Inflammatory macrophage treated with lipopolysaccharide for 4 hours (primary cell): ENCODE measurements at regions not wholly inside any gene's neighbourhood (a gene's known extent, or its start where the extent isn't known, plus 50 kb on each side); places are given as distances from the start of the nearest gene placed in this dataset.
A peak's percentile ranks its signal among the peaks of the same experiment; 100 is the strongest.

ENCODE experiments used
- DNase-seq: peaks from one replicate; pipeline ENCODE4 v3.0.0-alpha.2; 2020

DNA sequence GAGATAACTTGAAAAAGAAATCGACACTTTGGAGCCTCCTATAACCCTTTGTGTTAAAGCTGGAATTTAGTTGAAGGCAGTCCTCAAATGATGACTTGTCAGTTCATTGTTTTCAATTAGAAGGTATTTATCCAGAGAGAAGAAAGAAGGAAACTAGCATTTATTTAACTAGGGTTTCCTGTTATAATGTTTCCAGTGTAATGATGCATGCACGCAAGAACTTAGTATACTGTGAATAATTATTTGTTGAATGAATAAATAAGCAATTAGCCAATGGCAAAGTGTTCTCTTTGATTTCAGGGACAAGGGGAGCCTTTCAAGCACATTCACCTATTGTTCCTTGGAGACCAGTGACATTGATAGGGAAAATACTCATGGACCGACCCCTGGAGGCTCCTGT, 307.4 kb downstream of the KLF5 start:
- DNase-seq, result no peak

DNA sequence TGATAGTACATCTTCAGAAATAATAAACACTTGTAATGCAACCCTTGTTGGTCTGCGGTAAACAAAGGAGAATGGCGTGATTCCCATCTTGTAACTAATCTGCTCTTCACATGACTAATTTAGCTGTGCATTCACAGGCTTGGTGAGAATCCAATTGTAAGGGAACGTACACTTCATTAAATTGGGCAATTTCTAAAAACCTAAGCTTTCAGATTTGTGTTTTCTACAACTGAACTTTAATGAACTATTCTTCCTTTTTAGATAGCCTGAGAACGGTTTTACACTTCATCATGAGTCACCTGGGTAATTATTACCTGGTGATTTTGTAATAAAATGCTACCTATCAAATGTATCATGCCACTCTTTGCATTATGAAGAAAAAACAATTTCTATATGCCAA, 306.9 kb downstream of the KLF5 start:
- DNase-seq, result no peak

DNA sequence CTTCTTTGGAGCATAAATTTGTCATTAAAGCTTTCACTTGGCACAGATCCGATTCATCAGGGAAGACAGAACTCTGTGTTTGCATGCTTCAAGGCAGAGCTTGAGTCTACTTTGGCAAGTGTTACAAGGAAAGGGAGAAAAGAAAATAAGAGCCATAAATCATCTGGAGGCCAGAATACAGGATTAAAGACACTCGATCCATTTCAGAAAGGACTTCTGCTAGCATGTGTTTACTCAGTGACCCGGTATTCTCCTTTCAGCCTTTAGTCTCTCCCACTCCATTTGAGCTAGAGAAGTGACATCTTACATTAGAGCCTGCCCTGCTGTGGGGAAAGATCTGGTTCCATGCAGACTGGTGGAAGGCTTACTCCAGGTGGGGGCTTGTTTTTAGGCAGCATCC, 306.4 kb downstream of the KLF5 start:
- DNase-seq, result no peak

DNA sequence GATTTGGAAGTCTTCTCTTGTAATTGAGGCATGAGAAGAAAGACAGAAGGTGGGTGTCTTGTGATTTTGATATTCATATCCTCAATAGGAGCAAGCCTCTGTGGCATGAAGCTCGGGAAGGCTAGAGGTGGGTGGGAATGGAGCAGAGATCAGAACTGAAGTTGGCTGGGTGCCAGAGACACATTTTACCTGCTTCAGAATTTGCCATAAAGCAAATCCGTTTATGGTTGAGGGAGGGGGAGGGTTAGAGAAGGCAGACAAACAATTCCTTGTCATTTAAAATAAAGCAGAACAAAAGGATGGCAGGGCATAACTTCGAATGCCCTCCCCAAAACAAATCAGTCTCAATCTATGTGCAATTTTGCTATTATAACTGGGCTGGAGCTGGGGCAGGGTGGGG, 305.9 kb downstream of the KLF5 start:
- no peak for DNase-seq

GRCh38 chr13:73358606-73359095, 299.8 kb downstream of the KLF5 start:
- DNase-seq, result no peak

DNA sequence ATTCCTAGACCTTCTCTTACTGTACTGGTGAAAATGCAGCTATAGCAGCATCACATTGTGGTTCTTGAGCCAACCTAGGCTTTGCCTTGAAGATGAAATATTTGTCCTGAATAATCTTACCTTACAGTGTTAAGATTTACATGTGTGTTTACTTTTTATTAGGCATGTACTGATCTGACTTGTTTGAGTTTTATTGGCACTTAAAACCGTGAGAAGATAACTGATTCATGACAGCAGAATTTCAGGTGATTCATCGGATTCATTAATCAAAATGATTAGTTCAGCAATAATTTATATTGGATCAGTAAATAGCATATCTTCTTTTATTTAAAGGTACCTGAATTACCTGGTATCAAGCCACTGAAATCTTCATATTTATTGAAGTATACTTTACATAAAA, 296.3 kb downstream of the KLF5 start:
- DNase-seq, result no peak

DNA sequence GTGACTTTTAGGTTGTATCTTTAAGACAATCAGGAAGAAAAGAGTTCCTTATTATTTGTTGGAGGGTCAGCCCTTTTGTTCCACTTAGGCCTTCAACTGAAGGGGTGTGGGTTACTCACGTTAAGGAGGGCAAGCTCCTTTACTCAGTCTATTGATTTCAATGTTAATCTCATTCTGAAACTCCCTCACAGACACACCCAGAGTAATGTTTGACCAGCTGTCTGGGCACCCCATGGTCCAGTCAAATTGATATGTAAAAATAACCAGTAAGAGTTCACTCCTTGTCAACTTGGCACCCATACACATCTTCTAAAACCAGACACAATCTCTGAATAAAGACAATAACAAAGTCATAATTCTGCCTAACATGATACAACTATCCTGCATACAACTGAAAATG, 292.9 kb downstream of the KLF5 start:
- no peak for DNase-seq

- DNase-seq, result no peak
These were observed 282.9 kb downstream of the KLF5 start for GRCh38 chr13:73341748-73342147.

GRCh38 chr13:73340069-73340468, 281.3 kb downstream of the KLF5 start:
- no peak for DNase-seq

GRCh38 chr13:73339086-73339485, 280.3 kb downstream of the KLF5 start:
- no peak for DNase-seq

GRCh38 chr13:73338389-73338788, 279.6 kb downstream of the KLF5 start:
- DNase-seq, result peak; percentile 36

DNA sequence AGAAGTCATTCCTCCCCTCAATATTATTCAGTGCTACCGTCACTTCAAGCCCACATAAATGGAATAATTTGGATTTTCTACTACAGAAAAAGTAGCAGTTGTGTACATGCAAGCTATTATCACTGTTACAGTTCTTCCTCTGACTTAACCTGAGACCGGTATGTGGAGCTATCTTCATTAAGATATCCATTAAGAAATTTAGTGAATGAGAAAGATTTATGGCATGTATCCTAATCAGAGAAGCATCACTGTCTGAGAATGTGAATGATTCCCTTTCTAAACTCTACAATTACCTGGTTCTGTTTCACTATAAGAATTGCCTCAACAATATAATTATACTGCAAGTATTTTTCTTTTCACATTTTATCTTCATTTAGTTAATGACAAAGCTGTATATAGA, 278.7 kb downstream of the KLF5 start:
- DNase-seq, result no peak

- DNase-seq, result no peak
These were observed 278.0 kb downstream of the KLF5 start for GRCh38 chr13:73336773-73337172.

GRCh38 chr13:73335944-73336343, 277.1 kb downstream of the KLF5 start:
- DNase-seq, result no peak

- DNase-seq, result peak; percentile 70
These were observed 276.4 kb downstream of the KLF5 start for GRCh38 chr13:73335210-73335609.

DNA sequence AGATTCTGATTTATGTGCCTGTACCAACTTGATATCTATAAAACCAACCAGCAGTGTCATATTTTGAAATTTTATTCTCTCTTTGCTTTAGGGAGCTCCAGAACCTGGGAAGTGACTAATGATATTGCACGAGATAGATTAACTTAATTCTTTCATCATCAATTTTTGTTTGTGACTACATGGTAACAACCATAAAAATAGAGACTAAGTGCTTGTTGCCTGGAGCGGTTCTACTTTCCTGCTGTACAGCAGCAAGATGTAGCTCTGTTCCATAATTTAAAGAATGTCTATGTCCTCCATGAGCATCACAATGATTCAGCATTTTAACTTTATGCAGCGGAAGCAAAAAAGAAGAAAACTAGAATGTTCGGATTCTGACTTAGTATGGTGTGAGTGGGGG, 275.6 kb downstream of the KLF5 start:
- peak; percentile 5 for DNase-seq

- DNase-seq, result no peak
These were observed 272.8 kb downstream of the KLF5 start for GRCh38 chr13:73331556-73331955.

DNA sequence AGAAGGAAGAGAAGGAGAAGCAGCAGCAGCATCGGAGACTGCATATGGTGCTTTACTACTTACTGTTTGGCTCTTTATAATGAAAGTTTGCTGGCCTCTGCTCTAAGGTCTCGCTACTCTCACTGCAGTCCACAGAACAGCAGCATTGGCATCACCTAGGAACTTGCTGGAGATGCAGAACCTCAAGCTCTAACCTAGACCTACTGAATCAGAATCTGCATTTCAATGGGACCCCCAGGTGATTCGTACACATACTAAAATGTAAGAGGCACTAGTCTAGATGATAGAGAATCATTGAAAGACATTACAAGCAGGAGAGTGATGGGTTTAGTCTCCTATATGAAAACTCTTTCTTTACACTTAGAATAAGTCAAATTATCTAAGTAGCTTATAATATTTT, 270.6 kb downstream of the KLF5 start:
- DNase-seq, result no peak

- DNase-seq, result no peak
These were observed 268.8 kb downstream of the KLF5 start for GRCh38 chr13:73327579-73327978.

- DNase-seq, result no peak
These were observed 267.1 kb downstream of the KLF5 start for GRCh38 chr13:73325723-73326558.

DNA sequence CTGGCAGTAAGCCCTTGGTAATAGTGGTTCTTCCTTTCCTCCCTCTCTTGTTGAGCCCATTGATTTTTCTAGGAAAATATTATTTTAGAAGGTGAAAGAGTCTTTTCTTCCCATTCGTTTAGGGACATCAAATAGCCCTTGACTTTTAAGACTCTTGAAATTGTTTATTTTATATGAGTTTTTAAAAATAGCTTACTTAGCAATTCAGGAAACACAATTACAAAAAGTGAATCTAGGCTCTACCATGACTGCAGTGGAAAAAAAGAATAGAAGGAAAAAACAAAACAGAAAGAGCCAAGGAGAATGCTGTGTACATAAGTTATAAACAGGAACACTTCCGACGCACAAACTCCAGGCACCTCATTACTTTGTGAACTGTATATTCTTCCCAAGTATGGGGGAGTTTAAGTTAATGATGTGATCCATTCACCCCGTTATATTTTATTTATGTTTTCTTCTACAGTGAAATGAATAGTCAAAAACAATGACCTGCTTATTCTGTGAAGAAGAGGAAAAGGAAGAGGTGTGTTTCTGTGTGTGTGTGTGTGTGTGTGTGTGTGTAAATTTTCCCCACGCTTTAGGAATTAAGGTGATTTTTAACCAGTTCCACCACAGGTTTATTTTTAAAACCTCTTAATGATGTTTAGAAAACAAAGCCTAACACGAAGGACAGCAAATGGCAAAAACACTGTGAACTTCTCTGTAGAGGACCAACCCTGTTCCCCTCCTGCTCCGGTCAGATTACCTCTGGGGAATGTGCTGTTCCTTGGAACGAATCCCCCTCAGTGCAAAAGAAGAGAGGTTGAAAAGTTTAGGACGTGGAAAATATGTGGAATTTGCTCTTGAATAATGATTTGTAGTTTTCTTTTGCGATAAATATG, 266.3 kb downstream of the KLF5 start:
- no peak for DNase-seq

GRCh38 chr13:73323615-73324014, 264.8 kb downstream of the KLF5 start:
- DNase-seq, result no peak

- DNase-seq, result no peak
These were observed 262.2 kb downstream of the KLF5 start for GRCh38 chr13:73321043-73321442.

GRCh38 chr13:73317140-73317539, 258.3 kb downstream of the KLF5 start:
- no peak for DNase-seq
